HUES6 (cell line): ENCODE measurements at regions not wholly inside any gene's neighbourhood (a gene's known extent, or its start where the extent isn't known, plus 50 kb on each side); places are given as distances from the start of the nearest gene placed in this dataset.
"Not testable (repeated sequence)": the region's sequence is repeated elsewhere in the genome, so short reads cannot be mapped to it uniquely, and the experiment has no call there.

Experiments used
- H3K27ac ChIP-seq: 2 replicates; pipeline ENCODE4 v1.7.0; 2013; ENCODE audit warnings: low read depth, mild to moderate bottlenecking, low read length, inconsistent platforms
- H3K27me3 ChIP-seq: 2 replicates; pipeline ENCODE4 v1.6.1; 2013; ENCODE audit warnings: low read length; ENCODE audit not compliant: control insufficient read depth, insufficient read depth
- H3K36me3 ChIP-seq: 2 replicates; pipeline ENCODE4 v1.6.1; 2013; ENCODE audit warnings: low read length; ENCODE audit not compliant: control insufficient read depth, insufficient read depth
- H3K4me1 ChIP-seq: 2 replicates; pipeline ENCODE4 v1.6.1; 2013; ENCODE audit warnings: low read length; ENCODE audit not compliant: control insufficient read depth, insufficient read depth
- H3K4me3 ChIP-seq: 2 replicates; pipeline ENCODE4 v1.5.1; 2013; ENCODE audit warnings: low read depth, low read length
- H3K9ac ChIP-seq: one replicate; pipeline ENCODE4 v1.6.1; 2013; ENCODE audit warnings: mild to moderate bottlenecking, low read length
- H3K9me3 ChIP-seq: 2 replicates; pipeline ENCODE4 v1.6.1; 2013; ENCODE audit warnings: low read depth, low read length; ENCODE audit not compliant: control insufficient read depth, insufficient read depth

GRCh38 chr16:10275214-10275996 lies 93.2 kb upstream of the GRIN2A start:
- not testable (repeated sequence) for H3K4me3 ChIP-seq, H3K36me3 ChIP-seq, H3K27me3 ChIP-seq, H3K9ac ChIP-seq, H3K4me1 ChIP-seq, H3K27ac ChIP-seq
- H3K9me3 ChIP-seq = peaks cover 36% of the 10 kb centered on the region

GRCh38 chr16:10277597-10277996 lies 95.4 kb upstream of the GRIN2A start:
- no peak overlapping the region for H3K9ac ChIP-seq
- no peaks in the 10 kb centered on the region for H3K27me3 ChIP-seq
- H3K4me1 ChIP-seq = no peaks in the 10 kb centered on the region; the same call in 1 of the 2 replicates
- no peak overlapping the region for H3K27ac ChIP-seq
- H3K36me3 ChIP-seq = no peaks in the 10 kb centered on the region
- no peak overlapping the region for H3K4me3 ChIP-seq
- peaks cover 33% of the 10 kb centered on the region for H3K9me3 ChIP-seq

GRCh38 chr16:10280262-10281170 lies 98.3 kb upstream of the GRIN2A start:
- no peak overlapping the region for H3K9ac ChIP-seq
- H3K4me1 ChIP-seq = no peaks in the 10 kb centered on the region; the same call in 1 of the 2 replicates
- H3K36me3 ChIP-seq = no peaks in the 10 kb centered on the region
- no peaks in the 10 kb centered on the region for H3K27me3 ChIP-seq
- no peak overlapping the region for H3K27ac ChIP-seq
- H3K9me3 ChIP-seq = peaks cover 23% of the 10 kb centered on the region
- no peak overlapping the region for H3K4me3 ChIP-seq

- Histone ChIP-seq H3K9ac (no peak overlapping the region), H3K9me3 (peaks cover 15% of the 10 kb centered on the region), H3K27ac (no peak overlapping the region), H3K27me3 (no peaks in the 10 kb centered on the region), H3K4me3 (no peak overlapping the region), H3K36me3 (no peaks in the 10 kb centered on the region; the same call in 1 of the 2 replicates), H3K4me1 (no peaks in the 10 kb centered on the region; the same call in 1 of the 2 replicates)
Measured at GRCh38 chr16:10282367-10282766, 100.1 kb upstream of the GRIN2A start.

GRCh38 chr16:10283246-10283645 lies 101.0 kb upstream of the GRIN2A start:
- not testable (repeated sequence) for H3K36me3 ChIP-seq, H3K4me1 ChIP-seq, H3K9me3 ChIP-seq, H3K27me3 ChIP-seq
- peak overlapping the region; percentile 33; the same call in 1 of the 2 replicates for H3K27ac ChIP-seq
- peak overlapping the region; percentile 54 for H3K9ac ChIP-seq
- H3K4me3 ChIP-seq = peak overlapping the region; percentile 42; the same call in 1 of the 2 replicates

GRCh38 chr16:10290467-10291105 lies 95.3 kb upstream of the ATF7IP2 start:
- peaks cover 10% of the 10 kb centered on the region; the same call in 1 of the 2 replicates for H3K36me3 ChIP-seq
- H3K4me1 ChIP-seq, H3K27me3 ChIP-seq, H3K4me3 ChIP-seq, H3K27ac ChIP-seq, H3K9ac ChIP-seq: not testable (repeated sequence)
- peaks cover 28% of the 10 kb centered on the region for H3K9me3 ChIP-seq

- Histone ChIP-seq H3K9me3 (peaks cover 32% of the 10 kb centered on the region), H3K36me3 (peaks cover 14% of the 10 kb centered on the region; the same call in 1 of the 2 replicates)
- H3K27ac ChIP-seq, H3K4me1 ChIP-seq, H3K27me3 ChIP-seq, H3K4me3 ChIP-seq, H3K9ac ChIP-seq: not testable (repeated sequence)
Measured at GRCh38 chr16:10292197-10292596, 93.7 kb upstream of the ATF7IP2 start.

- H3K9ac ChIP-seq, H3K27me3 ChIP-seq, H3K4me1 ChIP-seq, H3K4me3 ChIP-seq, H3K27ac ChIP-seq: not testable (repeated sequence)
- H3K9me3 ChIP-seq = peaks cover 37% of the 10 kb centered on the region
- H3K36me3 ChIP-seq = peaks cover 18% of the 10 kb centered on the region; the same call in 1 of the 2 replicates
Measured at GRCh38 chr16:10292976-10293375, 92.9 kb upstream of the ATF7IP2 start.

GRCh38 chr16:10294153-10294552 lies 91.7 kb upstream of the ATF7IP2 start:
- Histone ChIP-seq H3K36me3 (peaks cover 22% of the 10 kb centered on the region; the same call in 1 of the 2 replicates), H3K9me3 (peaks cover 41% of the 10 kb centered on the region)
- H3K4me3 ChIP-seq, H3K9ac ChIP-seq, H3K27me3 ChIP-seq, H3K27ac ChIP-seq, H3K4me1 ChIP-seq: not testable (repeated sequence)

GRCh38 chr16:10296956-10297340 lies 88.9 kb upstream of the ATF7IP2 start:
- Histone ChIP-seq H3K9me3 (peaks cover 38% of the 10 kb centered on the region), H3K4me3 (no peak overlapping the region), H3K9ac (no peak overlapping the region), H3K36me3 (peaks cover 22% of the 10 kb centered on the region; the same call in 1 of the 2 replicates), H3K4me1 (no peaks in the 10 kb centered on the region), H3K27ac (no peak overlapping the region), H3K27me3 (no peaks in the 10 kb centered on the region)
